HEK293T (cell line): ENCODE measurements at regions not wholly inside any gene's neighbourhood (a gene's known extent, or its start where the extent isn't known, plus 50 kb on each side); places are given as distances from the start of the nearest gene placed in this dataset.
A peak's percentile ranks its signal among the peaks of the same experiment; 100 is the strongest.

Experiments used
- CTCF ChIA-PET: fragments of 350-600 bp; formaldehyde crosslinking; extraction: SDS; loops from one replicate; lab custom pipeline; 2021; ENCODE audit warnings: antibody characterized with exemption, inconsistent platforms; lab: Yijun Ruan, JAX
- POLR2A ChIA-PET: fragments of 350-600 bp; formaldehyde crosslinking; extraction: SDS; loops from one replicate; lab custom pipeline; 2020; ENCODE audit warnings: antibody characterized with exemption, inconsistent platforms; lab: Yijun Ruan, JAX
- DNase-seq: peaks from one replicate; pipeline ENCODE4 v3.0.0; 2012; ENCODE audit warnings: mixed read lengths; ENCODE audit errors: extremely low spot score
- ARNT ChIP-seq: fragments of 450-650 bp; IDR thresholded peaks from 2 replicates; pipeline ENCODE4 v1.6.1; 2017; ENCODE audit warnings: mild to moderate bottlenecking
- BHLHE40 ChIP-seq: fragments of 450-650 bp; IDR thresholded peaks from 2 replicates; pipeline ENCODE4 v1.6.1; 2016; ENCODE audit warnings: mild to moderate bottlenecking, moderate library complexity, borderline replicate concordance
- CTBP1 ChIP-seq: fragments of 450-650 bp; IDR thresholded peaks from 2 replicates; pipeline ENCODE4 v1.6.1; 2016; ENCODE audit warnings: borderline replicate concordance
- ELF4 ChIP-seq: fragments of 450-650 bp; IDR thresholded peaks from 2 replicates; pipeline ENCODE4 v1.6.1; 2017; ENCODE audit warnings: antibody characterized with exemption
- FOXA1 ChIP-seq: fragments of 450-650 bp; IDR thresholded peaks from 2 replicates; pipeline ENCODE4 v1.6.1; 2016; ENCODE audit warnings: mild to moderate bottlenecking
- FOXK2 ChIP-seq: fragments of 450-650 bp; IDR thresholded peaks from 2 replicates; pipeline ENCODE4 v1.6.1; 2016; ENCODE audit warnings: mild to moderate bottlenecking
- FOXM1 ChIP-seq: fragments of 450-650 bp; IDR thresholded peaks from 2 replicates; pipeline ENCODE4 v1.6.1; 2017; ENCODE audit warnings: mild to moderate bottlenecking, borderline replicate concordance
- HDGF ChIP-seq: fragments of 450-650 bp; IDR thresholded peaks from 2 replicates; pipeline ENCODE4 v1.6.1; 2017; ENCODE audit warnings: antibody characterized with exemption, borderline replicate concordance
- L3MBTL2 ChIP-seq: fragments of 450-650 bp; conservative IDR thresholded peaks from 2 replicates; pipeline ENCODE4 v1.6.1; 2016; ENCODE audit warnings: mild to moderate bottlenecking
- LEF1 ChIP-seq: fragments of 450-650 bp; IDR thresholded peaks from 2 replicates; pipeline ENCODE4 v1.6.1; 2017; ENCODE audit warnings: mild to moderate bottlenecking, borderline replicate concordance
- NFRKB ChIP-seq: fragments of 450-650 bp; IDR thresholded peaks from 2 replicates; pipeline ENCODE4 v1.6.1; 2016; ENCODE audit warnings: mild to moderate bottlenecking, moderate library complexity
- PKNOX1 ChIP-seq: fragments of 450-650 bp; IDR thresholded peaks from 2 replicates; pipeline ENCODE4 v1.6.1; 2016
- SP1 ChIP-seq: fragments of 450-650 bp; IDR thresholded peaks from 2 replicates; pipeline ENCODE4 v1.6.1; 2017
- SUZ12 ChIP-seq: fragments of 450-650 bp; IDR thresholded peaks from 2 replicates; pipeline ENCODE4 v1.6.1; 2016; ENCODE audit warnings: mild to moderate bottlenecking
- TARDBP ChIP-seq: fragments of 450-650 bp; IDR thresholded peaks from 2 replicates; pipeline ENCODE4 v1.6.1; 2016
- ZNF384 ChIP-seq: fragments of 450-650 bp; IDR thresholded peaks from 2 replicates; pipeline ENCODE4 v1.6.1; 2016

- no peak for DNase-seq
- ChIA-PET CTCF (no interaction called here), POLR2A (no interaction called here)
- no peak for TF ChIP-seq FOXA1
- no peak for TF ChIP-seq ZNF384
- TF ChIP-seq LEF1, result no peak
- no peak for TF ChIP-seq TARDBP
- TF ChIP-seq FOXM1, result no peak
- TF ChIP-seq L3MBTL2, result no peak
- TF ChIP-seq NFRKB, result no peak
- no peak for TF ChIP-seq SP1
Measured at GRCh38 chr7:19610194-19610943, 98.5 kb downstream of the POLR1F start.

- POLR2A ChIA-PET, result no interaction called here
- TF ChIP-seq SP1, result no peak
- DNase-seq, result no peak
- CTCF ChIA-PET, result no interaction called here
Measured at GRCh38 chr7:19589446-19589845, 119.4 kb downstream of the POLR1F start.

DNA sequence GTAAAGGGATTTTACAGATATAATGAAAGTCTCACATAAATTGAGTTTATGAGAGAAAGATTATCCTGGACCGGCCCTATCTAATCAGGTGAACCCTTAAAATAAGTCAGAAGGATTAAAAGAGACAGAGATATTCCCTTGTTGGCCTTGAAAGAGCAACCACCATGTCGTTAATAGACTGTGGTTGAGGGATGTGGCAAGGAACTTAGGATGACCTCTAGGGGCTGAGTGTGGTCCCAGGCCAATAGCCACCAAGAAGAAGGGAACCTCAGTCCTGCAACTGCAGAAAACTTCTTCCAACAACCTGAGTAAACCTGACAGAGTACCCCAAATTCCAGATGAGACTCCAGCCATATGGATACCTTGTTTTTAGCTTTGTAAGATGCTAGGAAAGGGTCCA, 121.5 kb downstream of the POLR1F start:
- DNase-seq, result peak; percentile 7
- TF ChIP-seq FOXM1 (no peak), FOXK2 (no peak), L3MBTL2 (no peak)
- POLR2A ChIA-PET, result no interaction called here
- CTCF ChIA-PET, result no interaction called here

DNA sequence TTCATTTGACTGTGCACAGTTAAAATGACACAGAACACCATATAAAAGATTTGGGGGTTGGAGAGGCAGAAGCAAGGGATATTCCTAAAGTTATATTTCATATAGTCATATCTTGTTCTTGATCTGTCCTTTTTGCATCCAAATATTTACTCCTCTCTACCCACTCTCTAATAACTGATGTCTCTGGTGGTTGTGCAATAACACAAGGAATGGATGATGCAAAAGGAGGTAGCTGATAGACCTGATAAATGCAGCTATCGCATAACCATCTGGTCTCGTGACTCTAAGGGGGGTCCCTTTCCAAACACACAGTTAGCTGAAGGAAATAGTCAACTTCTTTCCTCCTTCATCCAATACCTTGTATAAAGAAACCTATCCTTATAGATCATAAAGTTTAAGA, 123.1 kb downstream of the POLR1F start:
- no peak for DNase-seq
- CTCF ChIA-PET, result no interaction called here
- TF ChIP-seq FOXM1, result no peak
- no peak for TF ChIP-seq FOXA1
- TF ChIP-seq SP1, result no peak
- no peak for TF ChIP-seq TARDBP
- TF ChIP-seq ELF4, result no peak
- TF ChIP-seq HDGF, result no peak
- no peak for TF ChIP-seq PKNOX1
- TF ChIP-seq ARNT, result no peak
- no peak for TF ChIP-seq CTBP1
- TF ChIP-seq SUZ12, result no peak
- TF ChIP-seq BHLHE40, result no peak
- TF ChIP-seq LEF1, result no peak
- POLR2A ChIA-PET, result no interaction called here

GRCh38 chr7:19575909-19576557, 132.8 kb downstream of the POLR1F start:
- DNase-seq, result no peak
- CTCF ChIA-PET, result no interaction called here
- no peak for TF ChIP-seq CTBP1
- no peak for TF ChIP-seq ARNT
- no peak for TF ChIP-seq LEF1
- no peak for TF ChIP-seq FOXM1
- TF ChIP-seq ZNF384, result no peak
- TF ChIP-seq SUZ12, result no peak
- TF ChIP-seq BHLHE40, result no peak
- TF ChIP-seq FOXK2, result no peak
- TF ChIP-seq TARDBP, result no peak
- no peak for TF ChIP-seq L3MBTL2
- TF ChIP-seq SP1, result no peak
- no peak for TF ChIP-seq FOXA1
- no peak for TF ChIP-seq NFRKB
- no peak for TF ChIP-seq ELF4
- TF ChIP-seq PKNOX1, result no peak
- no peak for TF ChIP-seq HDGF
- POLR2A ChIA-PET, result no interaction called here

DNA sequence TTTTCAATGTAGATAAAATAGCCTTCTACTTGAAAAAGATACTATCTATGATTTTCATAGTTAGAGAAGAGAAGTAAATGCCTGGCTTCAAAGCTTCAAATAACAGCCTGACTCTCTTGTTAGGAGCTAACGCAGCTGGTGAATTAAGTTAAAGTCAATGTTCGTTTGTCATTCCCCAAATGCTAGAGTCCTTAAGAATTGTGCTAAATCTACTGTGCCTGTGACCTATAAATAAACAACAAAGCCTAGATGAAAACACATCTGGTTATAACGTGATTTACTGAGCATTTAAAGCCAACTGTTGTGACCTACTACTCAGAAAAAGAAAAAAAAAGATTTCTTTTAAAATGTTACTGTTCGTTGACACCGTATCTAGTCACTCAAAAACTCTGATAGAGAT, 134.7 kb downstream of the POLR1F start:
- POLR2A ChIA-PET, result no interaction called here
- no peak for DNase-seq
- TF ChIP-seq SP1 (no peak), FOXK2 (no peak), LEF1 (no peak), ELF4 (no peak), SUZ12 (no peak), PKNOX1 (no peak), FOXA1 (no peak), HDGF (no peak), BHLHE40 (no peak), CTBP1 (no peak), L3MBTL2 (no peak), NFRKB (no peak), ZNF384 (no peak)
- CTCF ChIA-PET, result no interaction called here
